B cell (primary cell): ENCODE measurements at regions not wholly inside any gene's neighbourhood (a gene's known extent, or its start where the extent isn't known, plus 50 kb on each side); places are given as distances from the start of the nearest gene placed in this dataset.

Source experiments
- ATAC-seq: fragments of 200-7000 bp; cut with Tn5 transposase; one replicate; pipeline ENCODE4 v1.10.0; 2021; ENCODE audit warnings: low read depth, mild to moderate bottlenecking, moderate number of reproducible peaks, moderate library complexity
- CTCF ChIA-PET: fragments of 350-600 bp; sonication (Branson Sonifier 250); formaldehyde crosslinking; loops from one replicate; lab custom pipeline; 2021; ENCODE audit warnings: antibody characterized with exemption, inconsistent platforms; lab: Charles Lee
- POLR2A ChIA-PET: fragments of 350-600 bp; sonication (Branson Sonifier 250); formaldehyde crosslinking; loops from one replicate; lab custom pipeline; 2021; ENCODE audit warnings: antibody characterized with exemption; lab: Charles Lee
- DNase-seq: peaks from one replicate; pipeline ENCODE4 v3.0.0; 2013
- H2AFZ ChIP-seq: 2 replicates; pipeline ENCODE4 v1.6.1; 2012; ENCODE audit warnings: mild to moderate bottlenecking, low read depth, low read length; ENCODE audit not compliant: insufficient read depth, poor library complexity, severe bottlenecking
- H3K27ac ChIP-seq, 2 donors: 1 replicate in 1 of 2; 2 replicates in 1 of 2; pipeline ENCODE4 v1.5.1; 2012 to 2013; ENCODE audit warnings: low read length in 2 of 2, mild to moderate bottlenecking in 2 of 2, moderate library complexity in 1 of 2
- H3K27me3 ChIP-seq, 4 experiments: fragments of 200-600 bp in 1 of 4; sonication (generic) in 1 of 4; replicated peaks in 1 of 4; 1 replicate in 2 of 4; 2 replicates in 2 of 4; pipeline versions ENCODE4 v1.6.1 to v1.7.0; 2013 to 2016; ENCODE audit warnings: low read length in 3 of 4, mild to moderate bottlenecking in 2 of 4, mixed read lengths in 1 of 4, moderate library complexity in 1 of 4; ENCODE audit not compliant: insufficient read depth in 4 of 4, control insufficient read depth in 3 of 4; ENCODE audit errors: control extremely low read depth in 1 of 4
- H3K36me3 ChIP-seq, 2 experiments: replicated peaks in 1 of 2; 1 replicate in 1 of 2; 2 replicates in 1 of 2; pipeline versions ENCODE4 v1.6.1 to v1.7.1; 2013; ENCODE audit warnings: low read length in 1 of 2; ENCODE audit not compliant: insufficient read depth in 2 of 2, control insufficient read depth in 1 of 2; ENCODE audit errors: control extremely low read depth in 1 of 2, extremely low read depth in 1 of 2
- H3K4me1 ChIP-seq, 2 donors: fragments of 200-600 bp in 1 of 2; sonication (generic) in 1 of 2; 1 replicate in 1 of 2; 2 replicates in 1 of 2; pipeline versions ENCODE4 v1.5.1 to v1.6.1; 2013 to 2017; ENCODE audit warnings: low read length in 2 of 2; ENCODE audit not compliant: control insufficient read depth in 2 of 2, insufficient read depth in 2 of 2
- H3K4me2 ChIP-seq: replicated peaks from 2 replicates; pipeline ENCODE3; 2012; ENCODE audit warnings: mild to moderate bottlenecking, low read depth, low read length; ENCODE audit not compliant: poor library complexity, severe bottlenecking
- H3K4me3 ChIP-seq, 5 experiments: fragments of 200-600 bp in 1 of 5; sonication (generic) in 1 of 5; 1 replicate in 3 of 5; 2 replicates in 2 of 5; pipeline versions ENCODE4 v1.5.1 to v1.7.0; 2011 to 2016; ENCODE audit warnings: low read length in 4 of 5, mild to moderate bottlenecking in 4 of 5, low read depth in 2 of 5, control low read depth in 1 of 5, moderate library complexity in 1 of 5; ENCODE audit not compliant: insufficient read depth in 1 of 5; ENCODE audit errors: control extremely low read depth in 1 of 5, extremely low read depth in 1 of 5
- H3K79me2 ChIP-seq: fragments of 200-600 bp; sonication (generic); one replicate; pipeline ENCODE4 v1.6.0; 2016; ENCODE audit warnings: low read length; ENCODE audit not compliant: control insufficient read depth, insufficient read depth
- H3K9ac ChIP-seq: fragments of 200-600 bp; sonication (generic); 2 replicates; pipeline ENCODE4 v1.6.1; 2017; ENCODE audit warnings: mild to moderate bottlenecking, low read length, moderate library complexity
- H3K9me3 ChIP-seq, 3 donors: one replicate each; pipeline versions ENCODE4 v1.6.1 to v1.7.1; 2013; ENCODE audit warnings: low read length in 2 of 3; ENCODE audit not compliant: control insufficient read depth in 2 of 3, insufficient read depth in 1 of 3; ENCODE audit errors: control extremely low read depth in 1 of 3
- H4K20me1 ChIP-seq: 2 replicates; pipeline ENCODE4 v1.6.0; 2012; ENCODE audit warnings: mild to moderate bottlenecking, low read length; ENCODE audit not compliant: insufficient read depth, control insufficient read depth, poor library complexity, severe bottlenecking
- H3K27ac Mint-ChIP-seq: one replicate; pipeline ENCODE4 v1.8.0; 2021; ENCODE audit warnings: mixed read lengths
- H3K27me3 Mint-ChIP-seq: one replicate; pipeline ENCODE4 v1.8.0; 2021; ENCODE audit warnings: mixed read lengths
- H3K4me1 Mint-ChIP-seq: one replicate; pipeline ENCODE4 v1.8.0; 2021; ENCODE audit warnings: mixed read lengths
- H3K4me3 Mint-ChIP-seq: one replicate; pipeline ENCODE4 v1.8.0; 2021; ENCODE audit warnings: mixed read lengths
- H3K9me3 Mint-ChIP-seq: one replicate; pipeline ENCODE4 v1.8.0; 2022; ENCODE audit warnings: mixed read lengths; ENCODE audit not compliant: insufficient read depth
- CTCF ChIP-seq: fragments of 200-600 bp; IDR thresholded peaks from one replicate; pipeline ENCODE4 v1.8.0; 2022; ENCODE audit warnings: antibody characterized with exemption, mild to moderate bottlenecking
- EZH2 ChIP-seq: IDR thresholded peaks from 2 replicates; pipeline ENCODE4 v1.6.1; 2012; ENCODE audit warnings: borderline replicate concordance, low read depth, mild to moderate bottlenecking, moderate library complexity, low read length; ENCODE audit not compliant: insufficient read depth, poor library complexity, severe bottlenecking
- WGBS: methylation state at CpG from one replicate; pipeline ENCODE4 v1.1.5; 2013; ENCODE audit warnings: missing lambda C conversion rate; ENCODE audit not compliant: insufficient coverage; 5-methylcytosine and 5-hydroxymethylcytosine counted together
- intact Hi-C: fragments of 100-400 bp; cut with micrococcal nuclease; formaldehyde crosslinking; loops from one replicate; pipeline ENCODE4 v1.10.0; 2022

- H3K9me3 Mint-ChIP-seq = no peaks in the 10 kb centered on the region
Measured at GRCh38 chr7:50860598-50860997, 77.9 kb upstream of the GRB10 start.

GRCh38 chr7:50860174-50860573 lies 77.5 kb upstream of the GRB10 start:
- Mint-ChIP-seq H3K4me3 (no peak overlapping the region), H3K27me3 (peaks cover 5% of the 10 kb centered on the region), H3K27ac (no peak overlapping the region), H3K9me3 (no peaks in the 10 kb centered on the region), H3K4me1 (no peaks in the 10 kb centered on the region)
- Histone ChIP-seq H2AFZ (no peak overlapping the region), H3K9me3 (peaks cover 0 to 5% (median 0%) of the 10 kb centered on the region in 3 donors), H4K20me1 (no peaks in the 10 kb centered on the region), H3K4me2 (no peak overlapping the region), H3K27ac (no peak overlapping the region), H3K36me3 (no peaks in the 10 kb centered on the region), H3K9ac (no peak overlapping the region), H3K79me2 (no peaks in the 10 kb centered on the region), H3K4me1 (no peaks in the 10 kb centered on the region), H3K27me3 (no peaks in the 10 kb centered on the region), H3K4me3 (no peak overlapping the region)
- WGBS = 97% methylated on average over 3 of the region's 5 CpGs
- intact Hi-C loops = no loop called here
- ChIA-PET CTCF (no interaction called here), POLR2A (no interaction called here)
- no peak for TF ChIP-seq EZH2
- TF ChIP-seq CTCF = no peak
- DNase-seq = no peak
- no peak for ATAC-seq

More at GRCh38 chr7:50860598-50860997, 77.9 kb upstream of the GRB10 start:
- no peak overlapping the region for H3K27ac ChIP-seq
- no CpG with 5 or more reads among the region's 2 CpGs for WGBS
- no peaks in the 10 kb centered on the region for H3K4me1 ChIP-seq
- CTCF ChIA-PET = no interaction called here
- H3K79me2 ChIP-seq = no peaks in the 10 kb centered on the region
- H3K4me2 ChIP-seq = no peak overlapping the region
- H3K4me3 Mint-ChIP-seq = no peak overlapping the region
- DNase-seq = no peak
- TF ChIP-seq CTCF (no peak), EZH2 (no peak)
- no peak overlapping the region for H3K9ac ChIP-seq
- no peaks in the 10 kb centered on the region for H4K20me1 ChIP-seq
- H3K27ac Mint-ChIP-seq = no peak overlapping the region
- no peaks in the 10 kb centered on the region for H3K36me3 ChIP-seq
- H3K27me3 ChIP-seq = no peaks in the 10 kb centered on the region
- H3K4me1 Mint-ChIP-seq = no peaks in the 10 kb centered on the region
- H3K4me3 ChIP-seq = no peak overlapping the region
- H3K9me3 ChIP-seq = peaks cover 0 to 4% (median 0%) of the 10 kb centered on the region in 3 donors
- intact Hi-C loops = no loop called here
- no peak for ATAC-seq
- peaks cover 5% of the 10 kb centered on the region for H3K27me3 Mint-ChIP-seq
- POLR2A ChIA-PET = no interaction called here
- no peak overlapping the region for H2AFZ ChIP-seq
